ENCODE measurements at regions not wholly inside any gene's neighbourhood (a gene's known extent, or its start where the extent isn't known, plus 50 kb on each side); places are given as distances from the start of the nearest gene placed in this dataset.

DNA sequence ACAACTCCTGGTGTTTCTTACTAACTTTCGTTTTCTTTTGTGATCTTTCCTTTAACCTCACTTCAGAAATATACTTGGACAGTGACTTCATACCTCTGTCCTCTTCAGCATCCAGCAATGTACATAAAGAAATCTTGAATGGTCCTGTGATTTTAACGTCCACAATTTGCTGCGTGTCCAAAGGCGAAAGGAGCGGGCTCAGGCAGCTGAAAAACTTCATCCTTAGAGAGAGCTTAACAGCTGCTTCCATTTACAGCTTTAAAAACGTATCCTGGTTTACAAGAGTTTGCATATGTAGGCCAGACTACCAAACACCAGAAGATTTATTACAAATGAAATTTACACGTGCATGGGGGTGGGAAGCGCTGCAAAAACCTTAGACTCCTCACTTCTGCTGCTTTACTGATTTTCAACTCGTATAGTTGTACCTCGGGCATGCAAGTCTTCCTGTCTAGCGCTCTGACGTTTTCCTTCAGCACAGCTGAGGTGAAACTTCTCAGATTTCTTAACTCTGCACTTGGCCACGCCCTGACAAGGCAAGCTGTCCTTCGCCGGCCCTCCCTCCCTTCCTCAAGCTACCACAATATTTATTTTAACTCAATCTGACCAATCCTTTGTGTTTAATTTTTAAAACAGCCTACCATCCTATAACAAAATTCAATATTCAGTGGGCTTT lies 406.4 kb downstream of the FAM47A start (continued):
- no peak for TF ChIP-seq ZNF462 (CRISPR knock-in tag; IDR thresholded peaks at IDR 0.05)
- no peak for TF ChIP-seq JUNB (IDR thresholded peaks at IDR 0.05; ENCODE audit: unreplicated experiment)

- H3K4me1 Mint-ChIP-seq, result no peaks in the 10 kb centered on the region
- no peaks in the 10 kb centered on the region for H4K20me1 ChIP-seq (replicated peaks; ENCODE audit: insufficient read depth)
- ATAC-seq (no peak), DNase-seq (ENCODE audit: low spot score) (no peak)
- no peaks in the 10 kb centered on the region for H3K27me3 Mint-ChIP-seq (ENCODE audit: insufficient read depth, low read depth, poor library complexity)
- no peak overlapping the region for H3K27ac Mint-ChIP-seq
- H3F3A ChIP-seq (replicated peaks; ENCODE audit: low read depth), result no peaks in the 10 kb centered on the region
- no peak overlapping the region for H3K27ac ChIP-seq (ENCODE audit: low read depth)
- no peak overlapping the region for H3K4me3 ChIP-seq
- TF ChIP-seq ZNF331 (CRISPR knock-in tag; IDR thresholded peaks at IDR 0.05; ENCODE audit: low read depth), result no peak
- TF ChIP-seq STAT1 (IDR thresholded peaks at IDR 0.05; ENCODE audit: unreplicated experiment), result no peak
- no peak for TF ChIP-seq ZNF114 (CRISPR knock-in tag; IDR thresholded peaks at IDR 0.05)
- no peak for TF ChIP-seq REST (IDR thresholded peaks at IDR 0.05; ENCODE audit: unreplicated experiment)
- no peak overlapping the region for H3K4me2 ChIP-seq
- peaks cover 10% of the 10 kb centered on the region for H3K27me3 ChIP-seq (ENCODE audit: insufficient read depth)
- no peaks in the 10 kb centered on the region for H3K9me3 Mint-ChIP-seq
- H3K4me3 Mint-ChIP-seq, result no peak overlapping the region
- no peaks in the 10 kb centered on the region for H3K36me3 Mint-ChIP-seq (ENCODE audit: low read depth)
- no peaks in the 10 kb centered on the region for H3K4me1 ChIP-seq (ENCODE audit: insufficient read depth)
- no peaks in the 10 kb centered on the region for H3K36me3 ChIP-seq (ENCODE audit: insufficient read depth)
- no peak overlapping the region for H2AFZ ChIP-seq
- H3K79me2 ChIP-seq (replicated peaks; ENCODE audit: insufficient read depth), result no peaks in the 10 kb centered on the region
- no peaks in the 10 kb centered on the region for H3K9me2 ChIP-seq (ENCODE audit: insufficient read depth)
These were observed 410.2 kb downstream of the FAM47A start for GRCh38 chrX:33721927-33722326.
